ENCODE measurements at regions not wholly inside any gene's neighbourhood (a gene's known extent, or its start where the extent isn't known, plus 50 kb on each side); places are given as distances from the start of the nearest gene placed in this dataset.

- Histone ChIP-seq H3K9me3 (ENCODE audit: low read length) (no peaks in the 10 kb centered on the region), H3K36me3 (ENCODE audit: insufficient read depth, low read length) (peaks cover 27% of the 10 kb centered on the region), H3K27ac (ENCODE audit: low read depth, low read length) (no peak overlapping the region), H3K4me1 (ENCODE audit: insufficient read depth, low read length) (peaks cover 5% of the 10 kb centered on the region), H3K4me3 (ENCODE audit: low read length) (no peak overlapping the region), H3K27me3 (ENCODE audit: insufficient read depth, low read length, poor library complexity, severe bottlenecking) (no peaks in the 10 kb centered on the region)
- ChIA-PET CTCF (interaction anchor here (1.1 kb wide), 1 partner anchor 12 kb away, joined by 3 read pairs; no protein-coding TSS in a partner anchor), POLR2A (no interaction called here)
- peaks cover 25 to 48% (median 36%) of the 10 kb centered on the region in 3 donors for H3K4me1 Mint-ChIP-seq
- DNase-seq: no peak
- no peaks in the 10 kb centered on the region for H3K27me3 Mint-ChIP-seq
- H3K27ac Mint-ChIP-seq: peak overlapping the region in 6 of 8 donors; percentile 19 to 74 (median 66)
- H3K36me3 Mint-ChIP-seq: peaks cover 0 to 64% (median 14%) of the 10 kb centered on the region in 3 donors
- no peak overlapping the region for H3K4me3 Mint-ChIP-seq
- no peaks in the 10 kb centered on the region for H3K9me3 Mint-ChIP-seq
Observed at GRCh38 chr12:124443931-124444712, 123.3 kb downstream of the NCOR2 start.

- H3K27me3 Mint-ChIP-seq: no peaks in the 10 kb centered on the region
- H3K4me3 ChIP-seq (ENCODE audit: low read length): no peak overlapping the region
- peaks cover 22 to 42% (median 30%) of the 10 kb centered on the region in 3 donors for H3K4me1 Mint-ChIP-seq
- peak overlapping the region in 2 of 8 donors; percentile 33 to 35 for H3K27ac Mint-ChIP-seq
- H3K9me3 Mint-ChIP-seq: no peaks in the 10 kb centered on the region
- ChIA-PET CTCF (interaction anchor here (1.1 kb wide), 1 partner anchor 13 kb away, joined by 3 read pairs; no protein-coding TSS in a partner anchor), POLR2A (no interaction called here)
- H3K27me3 ChIP-seq (ENCODE audit: insufficient read depth, low read length, poor library complexity, severe bottlenecking): no peaks in the 10 kb centered on the region
- H3K27ac ChIP-seq (ENCODE audit: low read depth, low read length): no peak overlapping the region
- no peaks in the 10 kb centered on the region for H3K9me3 ChIP-seq (ENCODE audit: low read length)
- DNase-seq: no peak
- H3K36me3 Mint-ChIP-seq: peaks cover 0 to 56% (median 14%) of the 10 kb centered on the region in 3 donors
- H3K4me1 ChIP-seq (ENCODE audit: insufficient read depth, low read length): peaks cover 7% of the 10 kb centered on the region
- no peak overlapping the region for H3K4me3 Mint-ChIP-seq
- peaks cover 17% of the 10 kb centered on the region for H3K36me3 ChIP-seq (ENCODE audit: insufficient read depth, low read length)
Observed at GRCh38 chr12:124442772-124443445, 124.5 kb downstream of the NCOR2 start.

- H3K4me1 Mint-ChIP-seq: peaks cover 24 to 42% (median 30%) of the 10 kb centered on the region in 3 donors
- peaks cover 0 to 58% (median 14%) of the 10 kb centered on the region in 3 donors for H3K36me3 Mint-ChIP-seq
- peak overlapping the region in 3 of 8 donors; percentile 32 to 33 (median 33) for H3K27ac Mint-ChIP-seq
- POLR2A ChIA-PET: no interaction called here
- no peak overlapping the region for H3K4me3 ChIP-seq (ENCODE audit: low read length)
- H3K9me3 Mint-ChIP-seq: no peaks in the 10 kb centered on the region
- DNase-seq: no peak
- no peaks in the 10 kb centered on the region for H3K27me3 Mint-ChIP-seq
- H3K9me3 ChIP-seq (ENCODE audit: low read length): no peaks in the 10 kb centered on the region
- H3K27me3 ChIP-seq (ENCODE audit: insufficient read depth, low read length, poor library complexity, severe bottlenecking): no peaks in the 10 kb centered on the region
- peaks cover 7% of the 10 kb centered on the region for H3K4me1 ChIP-seq (ENCODE audit: insufficient read depth, low read length)
- CTCF ChIA-PET: no interaction called here
- H3K4me3 Mint-ChIP-seq: no peak overlapping the region
- H3K36me3 ChIP-seq (ENCODE audit: insufficient read depth, low read length): peaks cover 17% of the 10 kb centered on the region
- no peak overlapping the region for H3K27ac ChIP-seq (ENCODE audit: low read depth, low read length)
Observed at GRCh38 chr12:124442281-124442680, 125.1 kb downstream of the NCOR2 start.

GRCh38 chr12:124441443-124442194 lies 125.8 kb downstream of the NCOR2 start:
- Histone ChIP-seq H3K9me3 (ENCODE audit: low read length) (no peaks in the 10 kb centered on the region), H3K4me3 (ENCODE audit: low read length) (no peak overlapping the region), H3K4me1 (ENCODE audit: insufficient read depth, low read length) (peaks cover 7% of the 10 kb centered on the region), H3K27me3 (ENCODE audit: insufficient read depth, low read length, poor library complexity, severe bottlenecking) (no peaks in the 10 kb centered on the region), H3K27ac (ENCODE audit: low read depth, low read length) (no peak overlapping the region), H3K36me3 (ENCODE audit: insufficient read depth, low read length) (peaks cover 17% of the 10 kb centered on the region)
- no peaks in the 10 kb centered on the region for H3K27me3 Mint-ChIP-seq
- POLR2A ChIA-PET: no interaction called here
- no peak for DNase-seq
- no peak overlapping the region for H3K4me3 Mint-ChIP-seq
- H3K36me3 Mint-ChIP-seq: peaks cover 0 to 59% (median 14%) of the 10 kb centered on the region in 3 donors
- H3K9me3 Mint-ChIP-seq: no peaks in the 10 kb centered on the region
- H3K4me1 Mint-ChIP-seq: peaks cover 26 to 45% (median 30%) of the 10 kb centered on the region in 3 donors
- CTCF ChIA-PET: no interaction called here
- peak overlapping the region in 6 of 8 donors; percentile 42 to 75 (median 56) for H3K27ac Mint-ChIP-seq

- Histone ChIP-seq H3K36me3 (ENCODE audit: insufficient read depth, low read length) (peaks cover 15% of the 10 kb centered on the region), H3K27me3 (ENCODE audit: insufficient read depth, low read length, poor library complexity, severe bottlenecking) (no peaks in the 10 kb centered on the region), H3K9me3 (ENCODE audit: low read length) (no peaks in the 10 kb centered on the region), H3K27ac (ENCODE audit: low read depth, low read length) (peak overlapping the region; percentile 1), H3K4me1 (ENCODE audit: insufficient read depth, low read length) (peaks cover 7% of the 10 kb centered on the region), H3K4me3 (ENCODE audit: low read length) (no peak overlapping the region)
- POLR2A ChIA-PET: no interaction called here
- DNase-seq: no peak
- Mint-ChIP-seq H3K9me3 (no peaks in the 10 kb centered on the region), H3K27ac (peak overlapping the region in 7 of 8 donors; percentile 42 to 96 (median 54)), H3K27me3 (no peaks in the 10 kb centered on the region), H3K4me3 (no peak overlapping the region), H3K4me1 (peaks cover 25 to 43% (median 26%) of the 10 kb centered on the region in 3 donors), H3K36me3 (peaks cover 0 to 59% (median 14%) of the 10 kb centered on the region in 3 donors)
- CTCF ChIA-PET: no interaction called here
Observed at GRCh38 chr12:124440841-124441381, 126.5 kb downstream of the NCOR2 start.

GRCh38 chr12:124440031-124440626 lies 127.3 kb downstream of the NCOR2 start:
- Mint-ChIP-seq H3K27ac (peak overlapping the region in 6 of 8 donors; percentile 24 to 96 (median 54)), H3K27me3 (no peaks in the 10 kb centered on the region), H3K36me3 (peaks cover 0 to 59% (median 14%) of the 10 kb centered on the region in 3 donors), H3K4me1 (peaks cover 25 to 44% (median 31%) of the 10 kb centered on the region in 3 donors), H3K9me3 (no peaks in the 10 kb centered on the region), H3K4me3 (no peak overlapping the region)
- H3K4me1 ChIP-seq (ENCODE audit: insufficient read depth, low read length): peaks cover 7% of the 10 kb centered on the region
- H3K9me3 ChIP-seq (ENCODE audit: low read length): no peaks in the 10 kb centered on the region
- H3K27ac ChIP-seq (ENCODE audit: low read depth, low read length): peak overlapping the region; percentile 1
- no peaks in the 10 kb centered on the region for H3K27me3 ChIP-seq (ENCODE audit: insufficient read depth, low read length, poor library complexity, severe bottlenecking)
- ChIA-PET POLR2A (no interaction called here), CTCF (no interaction called here)
- H3K4me3 ChIP-seq (ENCODE audit: low read length): no peak overlapping the region
- DNase-seq: no peak
- peaks cover 10% of the 10 kb centered on the region for H3K36me3 ChIP-seq (ENCODE audit: insufficient read depth, low read length)

- H3K4me3 Mint-ChIP-seq: no peak overlapping the region
- Histone ChIP-seq H3K4me3 (ENCODE audit: low read length) (no peak overlapping the region), H3K4me1 (ENCODE audit: insufficient read depth, low read length) (peaks cover 7% of the 10 kb centered on the region), H3K27me3 (ENCODE audit: insufficient read depth, low read length, poor library complexity, severe bottlenecking) (no peaks in the 10 kb centered on the region), H3K27ac (ENCODE audit: low read depth, low read length) (no peak overlapping the region), H3K36me3 (ENCODE audit: insufficient read depth, low read length) (peaks cover 10% of the 10 kb centered on the region), H3K9me3 (ENCODE audit: low read length) (no peaks in the 10 kb centered on the region)
- no peak overlapping the region for H3K27ac Mint-ChIP-seq
- H3K27me3 Mint-ChIP-seq: no peaks in the 10 kb centered on the region
- no peak for DNase-seq
- no peaks in the 10 kb centered on the region for H3K9me3 Mint-ChIP-seq
- H3K36me3 Mint-ChIP-seq: peaks cover 0 to 55% (median 8%) of the 10 kb centered on the region in 3 donors
- peaks cover 14 to 36% (median 26%) of the 10 kb centered on the region in 3 donors for H3K4me1 Mint-ChIP-seq
- ChIA-PET POLR2A (no interaction called here), CTCF (no interaction called here)
Observed at GRCh38 chr12:124438437-124439056, 128.9 kb downstream of the NCOR2 start.
